ENCODE measurements at regions not wholly inside any gene's neighbourhood (a gene's known extent, or its start where the extent isn't known, plus 50 kb on each side); places are given as distances from the start of the nearest gene placed in this dataset.
"Not testable (repeated sequence)": the region's sequence is repeated elsewhere in the genome, so short reads cannot be mapped to it uniquely, and the experiment has no call there.

DNA sequence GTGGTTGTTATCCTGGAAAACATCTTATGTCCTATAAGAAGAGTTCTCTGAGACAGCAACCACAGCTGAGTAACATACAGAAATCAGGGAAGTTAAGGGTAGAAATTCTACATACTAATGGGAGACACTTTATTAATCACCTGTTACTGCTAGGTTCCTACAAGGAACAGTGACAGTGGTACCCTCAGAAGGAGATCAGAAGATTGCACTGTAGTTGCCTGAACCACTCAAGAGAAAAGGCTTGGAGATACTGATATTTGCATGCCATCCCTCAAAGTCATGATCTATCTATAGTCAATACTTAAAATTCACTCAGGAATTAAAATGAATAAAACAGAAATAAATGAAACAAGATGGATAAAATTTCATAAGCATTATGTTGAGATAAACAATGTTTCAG lies 136.0 kb downstream of the LMLN start:
- DNase-seq (ENCODE audit: low read depth in 2 of 2) = no peak

DNA sequence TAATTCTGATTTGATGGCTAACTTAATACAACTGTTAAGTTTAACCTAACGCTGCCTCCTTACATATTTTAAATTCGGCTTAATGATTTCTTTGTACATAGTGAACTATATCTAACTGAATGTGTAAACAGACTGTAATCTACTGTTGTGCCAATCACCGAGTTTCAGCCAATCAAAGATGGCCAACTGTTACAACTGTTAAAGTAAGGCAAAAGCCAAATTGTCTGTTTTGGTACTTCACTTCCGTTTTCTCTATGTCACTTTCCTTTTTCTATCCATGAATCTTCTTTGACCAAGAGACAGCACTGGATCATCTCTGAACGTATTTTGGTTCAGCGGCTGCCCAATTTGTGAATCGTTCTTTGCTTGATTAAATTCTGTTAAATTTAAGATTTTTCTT lies 137.0 kb downstream of the LMLN start:
- no peak for DNase-seq (ENCODE audit: low read depth in 2 of 2)

DNA sequence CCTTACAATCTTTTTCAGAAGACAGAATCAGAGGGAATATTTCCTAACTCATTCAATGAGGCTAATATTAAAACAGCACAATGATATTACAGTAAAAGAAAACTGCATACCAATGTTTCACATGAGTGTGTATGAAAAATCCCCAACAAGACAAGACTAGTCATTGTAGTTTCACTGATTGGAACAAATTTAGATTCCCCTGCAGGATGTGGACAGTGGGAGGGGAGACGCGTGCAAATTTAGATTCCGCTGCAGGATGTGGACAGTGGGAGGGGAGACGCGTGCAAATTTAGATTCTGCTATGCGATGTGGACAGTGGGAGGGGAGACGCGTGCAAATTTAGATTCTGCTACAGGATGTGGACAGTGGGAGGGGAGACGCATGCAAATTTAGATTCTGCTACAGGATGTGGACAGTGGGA lies 138.7 kb downstream of the LMLN start:
- not testable (repeated sequence) for DNase-seq (ENCODE audit: low read depth in 2 of 2)

DNA sequence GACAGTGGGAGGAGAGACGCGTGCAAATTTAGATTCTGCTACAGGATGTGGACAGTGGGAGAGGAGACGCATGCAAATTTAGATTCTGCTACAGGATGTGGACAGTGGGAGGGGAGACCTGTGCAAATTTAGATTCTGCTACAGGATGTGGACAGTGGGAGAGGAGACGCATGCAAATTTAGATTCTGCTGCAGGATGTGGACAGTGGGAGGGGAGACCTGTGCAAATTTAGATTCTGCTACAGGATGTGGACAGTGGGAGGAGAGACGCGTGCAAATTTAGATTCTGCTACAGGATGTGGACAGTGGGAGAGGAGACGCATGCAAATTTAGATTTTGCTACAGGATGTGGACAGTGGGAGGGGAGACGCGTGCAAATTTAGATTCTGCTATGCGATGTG lies 143.1 kb downstream of the LMLN start:
- not testable (repeated sequence) for DNase-seq (ENCODE audit: low read depth in 2 of 2)

DNA sequence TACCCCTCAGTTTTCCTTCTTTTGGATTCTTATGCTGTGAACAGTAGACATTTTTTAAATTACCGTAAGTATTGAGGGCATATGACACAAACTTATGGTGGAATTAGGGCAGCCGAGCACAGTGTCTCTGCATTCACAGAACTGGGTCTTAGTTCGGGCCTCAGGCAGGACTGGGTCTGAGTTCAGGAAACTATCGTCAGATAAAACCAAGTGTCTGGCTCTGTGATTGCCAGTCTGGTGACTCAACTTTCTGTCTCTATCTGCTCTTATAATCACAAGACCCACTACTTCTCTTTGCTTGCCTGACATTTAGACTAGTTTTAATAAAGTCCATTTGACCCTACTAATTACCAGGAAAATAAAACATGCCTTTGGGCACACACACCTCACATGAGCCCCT lies 146.2 kb downstream of the LMLN start:
- DNase-seq (ENCODE audit: low read depth in 2 of 2) = no peak

DNA sequence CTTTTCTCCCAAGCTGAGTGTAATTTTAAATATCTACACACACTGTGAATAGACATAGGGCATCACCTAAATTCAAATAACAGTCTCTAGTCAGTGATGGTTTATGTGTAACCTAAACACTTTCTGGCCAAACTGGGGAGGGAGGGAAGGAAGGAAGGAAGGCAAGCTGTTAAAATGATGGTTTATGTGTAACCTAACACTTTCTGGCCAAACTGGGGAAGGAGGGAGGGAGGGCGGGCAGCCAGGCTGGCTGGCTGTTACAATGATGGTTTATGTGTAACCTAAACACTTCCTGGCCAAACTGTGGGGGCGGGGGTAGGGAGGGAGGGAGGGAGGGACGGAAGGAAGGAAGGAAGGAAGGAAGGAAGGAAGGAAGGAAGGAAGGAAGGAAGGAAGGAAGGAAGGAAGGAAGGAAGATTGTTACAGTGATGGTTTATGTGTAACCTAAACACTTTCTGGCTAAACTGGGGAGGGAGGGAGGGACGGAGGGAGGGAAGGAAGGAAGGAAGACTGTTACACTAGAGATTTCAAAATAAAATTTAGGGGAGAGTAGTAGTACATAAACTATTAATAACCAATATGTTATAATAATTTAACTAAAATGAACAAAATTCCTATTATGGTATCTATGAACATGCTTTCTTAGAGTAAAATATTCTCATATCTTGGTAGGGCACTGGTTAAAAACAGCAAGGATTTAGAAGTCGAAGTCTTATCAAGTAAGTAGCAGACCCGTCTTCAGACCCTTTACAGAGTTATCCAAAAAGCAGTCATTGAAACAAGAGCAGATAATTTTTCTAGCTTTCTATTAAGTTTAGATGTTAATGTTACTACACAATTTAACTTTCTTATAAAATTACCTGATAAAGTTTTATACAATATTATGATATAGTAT lies 148.1 kb downstream of the LMLN start:
- no peak for DNase-seq (ENCODE audit: low read depth in 2 of 2)

DNA sequence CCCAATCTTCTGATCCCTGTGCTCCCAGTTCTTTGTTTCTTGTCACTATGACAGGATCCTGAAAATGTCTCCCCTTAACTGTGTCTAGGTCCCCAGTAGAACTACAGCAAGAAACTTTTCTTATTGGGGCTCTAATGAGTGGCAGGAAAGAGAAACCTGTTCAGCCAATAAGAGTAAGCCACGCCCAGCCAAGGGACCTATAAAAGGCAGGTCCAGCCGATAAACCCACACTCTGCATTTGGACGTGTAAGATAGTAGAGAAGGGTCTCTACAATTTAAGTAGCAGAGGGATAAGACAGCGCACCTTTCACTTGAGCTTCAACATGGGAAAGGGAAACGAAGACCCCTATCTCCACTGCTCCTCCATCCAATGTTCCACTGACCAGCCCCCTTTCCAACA lies 149.9 kb downstream of the LMLN start:
- DNase-seq (ENCODE audit: low read depth in 2 of 2) = no peak

DNA sequence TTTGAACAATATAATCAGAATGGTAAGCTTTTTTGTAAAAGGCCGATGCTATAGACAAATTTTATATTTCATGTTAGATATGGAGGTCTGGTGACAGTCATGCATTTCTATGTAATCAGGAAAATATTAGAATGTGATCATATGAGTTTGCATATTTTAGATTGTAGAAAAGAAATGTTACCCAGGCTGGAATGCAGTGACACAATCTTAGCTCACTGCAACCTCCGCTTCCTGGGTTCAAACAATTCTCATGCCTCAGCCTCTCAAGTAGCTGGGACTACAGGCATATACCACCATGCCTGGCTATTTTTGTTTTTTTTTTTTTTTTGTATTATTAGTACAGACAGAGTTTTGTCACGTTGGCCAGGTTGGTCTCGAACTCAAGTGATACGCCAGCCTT lies 152.0 kb downstream of the LMLN start:
- DNase-seq (ENCODE audit: low read depth in 2 of 2) = no peak

DNA sequence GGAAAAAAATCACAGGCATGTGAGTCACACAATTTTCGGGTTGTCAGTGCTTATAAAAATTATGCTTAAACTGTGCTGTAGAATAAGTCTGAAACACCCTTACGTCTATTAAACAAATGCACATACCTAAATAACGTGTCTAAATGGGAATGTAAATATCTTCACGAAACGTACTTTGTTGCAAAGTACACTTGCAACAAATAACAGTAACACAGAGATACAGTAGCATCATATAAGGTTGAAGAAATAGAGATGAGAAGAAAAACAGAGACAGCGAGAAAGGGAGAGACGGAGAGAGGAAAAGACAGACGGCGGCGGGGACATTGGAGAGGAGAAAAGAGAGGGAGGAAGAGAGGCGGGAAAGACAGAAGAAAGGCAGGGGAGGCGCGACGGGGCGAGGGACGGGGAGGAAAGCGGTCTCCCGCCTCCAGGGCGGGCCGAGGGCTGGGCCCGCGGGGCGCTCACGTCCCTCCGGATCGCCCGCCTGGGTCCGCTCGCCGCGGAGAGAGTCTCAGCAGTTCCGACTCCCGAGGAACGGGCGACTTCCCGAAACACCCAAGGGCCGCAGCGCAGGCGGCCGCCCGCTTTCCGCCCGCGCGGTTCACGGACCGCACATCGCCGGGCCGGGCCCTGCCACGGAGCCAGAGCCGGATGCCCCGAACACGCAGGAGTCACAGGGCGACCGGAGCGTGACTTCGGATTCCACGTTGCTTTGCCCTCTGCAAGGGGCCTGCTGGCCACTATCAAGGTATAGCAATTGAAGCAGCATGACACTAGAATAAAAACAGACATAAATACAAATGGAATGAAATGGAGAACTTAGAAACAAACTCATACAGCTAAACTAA lies 153.4 kb downstream of the LMLN start:
- no peak for DNase-seq (ENCODE audit: low read depth in 2 of 2)

DNA sequence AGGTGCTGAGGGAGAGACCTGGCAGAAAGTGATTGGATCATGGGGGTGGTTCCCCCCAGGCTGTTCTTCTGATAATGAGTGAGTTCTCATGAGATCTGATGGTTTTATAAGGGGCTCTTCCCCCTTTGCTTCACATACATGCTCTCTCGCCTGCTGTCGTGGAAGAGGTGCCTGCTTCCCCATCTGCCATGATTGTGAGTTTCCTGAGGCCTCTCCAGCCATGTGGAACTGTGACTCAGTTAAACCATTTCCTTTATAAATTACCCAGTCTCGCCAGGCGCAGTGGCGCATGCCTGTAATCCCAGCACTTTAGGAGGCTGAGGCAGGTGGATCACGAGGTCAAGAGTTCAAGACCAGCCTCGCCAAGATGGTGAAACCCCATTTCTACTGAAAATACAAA lies 154.5 kb downstream of the LMLN start:
- DNase-seq (ENCODE audit: low read depth in 2 of 2) = not testable (repeated sequence)

DNA sequence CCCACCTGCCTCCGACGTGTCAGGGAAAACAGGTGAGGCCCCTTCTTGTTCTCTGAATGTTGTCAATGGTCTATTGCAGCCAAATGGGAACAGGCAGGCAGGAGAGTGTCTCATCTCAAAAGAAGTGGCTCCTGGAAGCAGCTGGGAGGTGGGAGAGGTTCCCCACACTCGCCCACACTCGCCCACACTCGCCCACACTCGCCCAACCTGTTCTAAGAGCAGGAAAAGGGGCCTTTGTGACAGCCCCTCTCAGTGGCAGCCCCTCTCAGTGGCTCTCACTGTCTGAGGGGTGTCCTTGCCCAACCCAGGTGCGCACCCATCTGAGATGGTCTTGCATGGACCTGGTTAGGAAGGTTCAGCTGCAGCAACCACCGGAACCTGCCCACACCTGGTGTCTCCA lies 162.2 kb downstream of the LMLN start:
- not testable (repeated sequence) for DNase-seq (ENCODE audit: low read depth in 2 of 2)

DNA sequence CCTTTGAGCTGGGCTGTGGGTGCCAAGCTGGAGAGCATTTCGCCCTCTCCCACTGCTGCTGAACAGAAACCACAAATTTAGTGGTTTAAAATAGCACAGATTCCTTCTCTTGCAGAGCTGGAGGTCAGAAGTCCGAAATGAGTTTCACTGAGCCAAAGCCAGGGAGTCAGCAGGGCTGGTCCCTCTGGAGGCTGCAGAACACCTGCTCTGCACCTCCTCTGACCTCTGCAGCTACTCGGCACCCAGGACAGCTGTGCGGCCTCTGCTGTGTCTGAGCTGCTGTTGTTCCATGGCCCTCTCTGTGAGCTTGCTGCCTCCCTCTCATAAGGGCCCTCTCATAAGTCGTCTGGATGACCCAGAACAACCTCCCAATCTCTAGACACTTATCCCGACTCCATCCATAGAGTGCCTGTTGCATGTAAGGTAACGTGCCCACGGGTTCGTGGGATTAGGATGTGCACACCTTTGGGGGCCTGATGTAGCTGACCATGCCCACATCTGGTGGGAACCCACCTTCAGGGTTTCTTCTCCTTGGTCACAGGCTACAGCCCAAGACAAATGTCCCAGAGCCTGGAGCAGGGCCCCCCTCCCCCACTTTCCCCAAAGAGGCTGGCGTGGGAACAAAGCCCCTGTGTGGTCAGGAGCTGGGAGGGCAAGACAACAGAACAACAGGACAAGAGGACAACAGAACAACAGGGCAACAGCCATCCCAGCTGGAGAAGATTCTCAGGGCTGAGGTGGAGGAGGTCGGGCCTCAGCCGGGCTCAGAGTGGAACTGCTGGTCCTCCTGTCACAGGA lies 177.2 kb downstream of the LMLN start:
- DNase-seq (ENCODE audit: low read depth in 2 of 2) = not testable (repeated sequence)

DNA sequence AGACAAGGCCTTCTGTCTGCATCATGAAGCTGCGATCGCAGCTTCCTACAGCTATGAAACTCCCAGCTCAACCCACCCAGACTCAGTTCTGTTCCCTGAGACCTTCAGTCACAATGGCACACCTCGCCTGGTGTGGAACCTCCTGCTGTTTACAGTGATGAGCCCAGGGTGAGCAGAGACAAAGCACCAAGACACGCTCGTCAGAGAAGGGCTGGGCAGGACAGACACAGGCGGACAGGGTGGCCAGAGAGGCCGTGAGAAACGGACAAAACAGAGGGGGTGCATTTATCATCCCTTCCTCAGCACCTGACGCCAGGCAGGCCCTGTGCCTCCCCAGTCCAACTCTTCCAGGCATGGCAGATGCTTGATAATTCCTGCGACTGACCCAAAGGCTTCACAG lies 178.2 kb downstream of the LMLN start:
- not testable (repeated sequence) for DNase-seq (ENCODE audit: low read depth in 2 of 2)

DNA sequence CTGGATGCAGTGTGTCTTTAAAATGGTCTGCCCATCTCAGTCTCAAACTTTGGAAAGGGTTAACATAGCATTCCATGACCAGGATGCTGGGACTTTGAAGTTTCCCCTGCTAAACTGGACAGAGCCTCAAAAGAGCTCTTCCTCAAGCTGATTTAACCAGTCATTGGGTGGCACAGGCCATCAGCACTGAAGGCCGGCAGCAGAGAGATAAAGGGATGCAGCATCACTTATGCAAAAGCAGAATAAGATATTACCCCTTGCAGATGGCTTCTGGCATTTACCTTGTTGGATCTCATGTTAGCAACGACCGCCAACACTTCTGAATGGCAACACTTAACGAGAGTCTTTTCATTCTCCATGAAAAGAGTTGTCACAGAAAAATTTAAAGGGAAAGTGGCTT lies 179.0 kb downstream of the LMLN start:
- DNase-seq (ENCODE audit: low read depth in 2 of 2) = not testable (repeated sequence)

DNA sequence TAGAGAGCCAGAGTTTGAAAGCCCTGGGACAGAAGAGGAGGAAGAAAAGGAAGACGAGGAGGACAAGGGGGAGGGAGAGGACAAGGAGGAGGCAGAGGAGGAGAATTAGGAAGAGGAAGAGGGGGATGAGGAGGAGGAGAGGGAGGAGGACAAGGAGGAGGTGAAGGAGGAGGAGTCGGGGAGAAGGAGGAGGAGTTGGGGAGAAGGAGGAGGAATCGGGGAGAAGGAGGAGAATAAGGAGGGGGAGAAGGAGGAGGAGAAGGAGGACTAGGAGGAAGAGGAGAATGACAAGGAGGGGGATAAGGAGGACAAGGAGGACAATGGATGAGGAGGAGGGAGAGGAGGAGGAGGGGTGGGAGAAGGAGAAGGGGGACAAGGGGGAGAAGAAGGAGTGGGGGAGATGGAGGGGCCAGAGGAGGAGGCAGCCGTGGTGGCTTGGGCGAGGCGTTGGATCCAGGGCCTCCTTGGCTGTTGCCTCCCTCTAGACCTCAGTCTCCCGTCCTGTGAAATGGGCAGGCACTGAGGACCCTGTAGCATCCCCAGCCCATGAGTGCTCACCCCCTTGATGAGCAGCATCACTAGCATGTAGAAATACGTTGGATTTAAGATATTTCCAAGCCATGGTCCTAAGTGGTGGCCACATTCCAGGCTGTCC lies 179.6 kb downstream of the LMLN start:
- DNase-seq (ENCODE audit: low read depth in 2 of 2) = not testable (repeated sequence)

DNA sequence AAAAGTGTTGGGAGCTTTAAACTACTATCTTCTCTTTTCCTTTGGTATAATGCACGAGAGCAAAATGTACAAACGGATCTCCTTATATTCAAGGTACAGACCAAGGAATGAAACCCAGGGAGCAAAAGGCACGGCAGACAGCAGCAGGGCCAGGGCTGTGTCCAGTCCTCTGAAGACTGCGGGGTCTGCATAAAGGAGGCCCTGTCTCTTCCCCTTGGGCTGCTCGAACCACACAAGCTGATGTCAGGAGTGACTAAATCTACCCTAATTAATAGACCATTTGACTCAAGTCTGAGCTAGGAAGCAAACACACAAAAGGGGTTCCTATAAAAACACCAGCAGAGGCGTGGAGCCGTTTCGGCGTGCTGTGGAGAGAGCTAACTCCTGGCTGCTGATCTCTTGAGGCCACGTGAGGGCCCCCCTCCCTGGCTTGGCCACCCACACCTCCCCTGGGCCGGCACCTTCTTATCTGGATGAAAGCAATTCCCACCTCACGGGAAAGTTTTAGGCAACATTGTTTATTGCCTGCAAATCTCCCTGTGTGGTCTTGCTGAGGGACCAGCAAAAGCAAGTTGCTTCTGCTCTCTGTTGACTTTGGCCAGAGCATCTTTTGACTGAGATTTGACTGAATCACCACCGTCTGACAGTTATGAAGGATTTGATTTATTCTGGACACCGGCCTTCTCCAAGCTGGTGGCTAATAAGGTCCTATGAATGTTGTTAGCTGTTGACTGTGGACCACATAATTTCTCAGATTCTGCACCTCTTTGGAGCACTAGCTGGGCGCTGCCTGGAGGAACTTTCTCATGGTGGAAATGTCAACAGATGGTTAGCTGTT lies 183.5 kb downstream of the LMLN start:
- DNase-seq (ENCODE audit: low read depth in 2 of 2) = not testable (repeated sequence)

DNA sequence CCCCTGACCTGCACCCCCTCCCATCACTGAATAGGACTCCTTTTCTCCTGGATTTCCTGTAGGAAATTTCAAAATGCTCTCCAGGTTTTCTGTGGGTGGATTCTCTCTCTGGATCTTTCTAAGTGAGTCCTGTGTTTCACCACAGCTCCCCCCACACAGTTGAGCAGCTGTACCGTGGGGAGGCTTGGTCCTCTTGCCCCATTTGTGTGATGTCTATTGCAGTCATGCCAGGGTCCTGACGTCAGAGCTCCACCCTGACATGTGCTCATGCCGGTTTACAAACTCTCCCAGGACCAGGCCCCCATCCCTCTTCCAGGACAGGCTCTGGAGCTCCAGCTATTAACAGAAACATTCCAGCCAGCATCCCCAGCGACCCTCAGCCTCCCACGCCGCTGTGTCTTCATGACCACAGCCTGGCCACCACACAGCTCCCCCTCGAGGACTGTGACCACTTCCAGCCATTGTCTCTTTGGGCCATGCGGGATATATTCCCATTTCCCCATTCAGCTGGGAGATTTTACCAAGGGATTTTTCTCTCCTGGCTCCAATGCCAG lies 185.3 kb downstream of the LMLN start:
- not testable (repeated sequence) for DNase-seq (ENCODE audit: low read depth in 2 of 2)

DNA sequence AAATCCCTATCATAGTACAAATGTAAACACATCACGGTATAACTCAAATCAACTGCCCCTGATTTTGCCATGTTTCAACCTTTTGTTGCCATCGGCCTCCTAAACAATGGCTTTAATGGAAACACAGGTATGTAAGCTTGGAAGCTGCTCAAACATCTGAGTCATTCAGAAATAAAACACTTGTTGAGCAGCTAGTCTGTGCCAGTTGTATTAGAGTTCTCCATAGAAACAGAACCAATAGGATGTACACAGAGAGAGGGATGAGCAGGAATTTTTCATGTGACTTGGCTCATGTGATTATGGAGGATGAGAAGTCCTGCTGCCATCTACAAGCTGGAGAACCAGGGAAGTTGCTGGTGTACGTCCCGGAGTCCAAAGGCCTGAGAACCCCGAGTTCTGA lies 186.1 kb downstream of the LMLN start:
- DNase-seq (ENCODE audit: low read depth in 2 of 2) = not testable (repeated sequence)

DNA sequence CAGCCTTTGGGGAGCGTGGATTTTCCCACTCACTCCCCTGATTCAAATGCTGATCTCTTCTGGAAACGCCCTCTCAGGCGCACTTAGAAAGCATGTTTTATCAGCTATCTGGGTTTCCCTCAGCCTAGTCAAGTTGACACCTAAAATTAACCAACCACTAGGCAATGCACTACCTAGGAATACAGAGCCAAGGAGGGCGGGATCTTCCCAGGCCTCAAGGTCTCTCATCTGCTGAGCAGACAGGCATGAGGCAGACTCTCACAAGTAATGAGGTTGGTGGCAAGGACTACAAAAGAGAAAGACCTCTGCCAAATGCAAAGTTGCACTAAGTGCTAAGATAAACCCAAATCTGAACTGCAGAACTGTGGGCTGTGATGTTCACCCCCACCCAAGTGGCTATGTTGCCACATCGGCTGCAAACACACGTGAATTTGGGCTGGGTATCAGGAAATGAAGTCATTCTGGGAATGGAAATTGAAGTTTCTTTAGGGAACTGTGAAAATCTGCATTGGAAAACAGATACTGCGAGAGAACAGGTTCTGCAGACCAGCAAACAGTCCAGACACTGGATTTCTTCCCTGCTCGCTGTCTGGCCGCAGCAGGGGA lies 186.6 kb downstream of the LMLN start:
- not testable (repeated sequence) for DNase-seq (ENCODE audit: low read depth in 2 of 2)

DNA sequence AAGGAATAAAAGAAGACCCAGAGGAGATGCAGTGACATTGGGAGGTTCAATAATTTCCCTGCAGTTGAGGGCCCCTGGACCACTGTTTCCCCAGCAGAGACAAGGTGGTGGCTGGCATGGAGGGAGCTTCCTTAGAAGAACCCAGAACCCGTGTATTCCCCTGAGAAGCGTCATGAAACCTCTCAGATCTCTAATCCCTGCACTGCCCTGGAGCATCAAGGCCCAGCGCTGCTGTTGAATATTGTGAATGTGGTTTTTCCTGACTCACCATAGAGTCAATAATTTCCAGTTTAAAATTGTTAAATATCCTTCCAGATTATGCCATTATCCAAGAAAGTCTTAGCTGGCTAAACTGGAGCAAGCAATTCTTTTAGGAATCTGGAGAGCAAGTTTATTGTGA lies 187.2 kb downstream of the LMLN start:
- DNase-seq (ENCODE audit: low read depth in 2 of 2) = not testable (repeated sequence)
